Esophagus (tissue), 2 donors: ENCODE measurements at regions not wholly inside any gene's neighbourhood (a gene's known extent, or its start where the extent isn't known, plus 50 kb on each side); places are given as distances from the start of the nearest gene placed in this dataset.

ENCODE experiments used
- H3K27ac ChIP-seq, 2 donors: one replicate each; pipeline ENCODE4 v1.5.1; 2013; ENCODE audit warnings: low read depth in 2 of 2, mild to moderate bottlenecking in 2 of 2, inconsistent platforms in 1 of 2, low read length in 1 of 2, moderate library complexity in 1 of 2
- H3K27me3 ChIP-seq, 2 donors: one replicate each; pipeline ENCODE4 v1.6.1; 2013; ENCODE audit warnings: low read length in 2 of 2, control low read depth in 1 of 2, mild to moderate bottlenecking in 1 of 2; ENCODE audit not compliant: insufficient read depth in 2 of 2, control insufficient read depth in 1 of 2
- H3K36me3 ChIP-seq, 2 donors: one replicate each; pipeline ENCODE4 v1.6.1; 2013; ENCODE audit warnings: low read length in 1 of 2; ENCODE audit not compliant: control insufficient read depth in 2 of 2, insufficient read depth in 2 of 2
- H3K4me1 ChIP-seq, 2 donors: one replicate each; pipeline ENCODE4 v1.6.1; 2013; ENCODE audit warnings: low read length in 1 of 2; ENCODE audit not compliant: control insufficient read depth in 2 of 2, insufficient read depth in 2 of 2
- H3K4me3 ChIP-seq, 2 donors: one replicate each; pipeline ENCODE4 v1.5.1; 2013; ENCODE audit warnings: low read length in 2 of 2, mild to moderate bottlenecking in 2 of 2, low read depth in 1 of 2, moderate library complexity in 1 of 2
- H3K9me3 ChIP-seq, 2 donors: one replicate each; pipeline ENCODE4 v1.6.1; 2013; ENCODE audit warnings: mild to moderate bottlenecking in 2 of 2, low read depth in 1 of 2, low read length in 1 of 2, moderate library complexity in 1 of 2; ENCODE audit not compliant: control insufficient read depth in 2 of 2, insufficient read depth in 1 of 2
- WGBS, 2 donors: extraction: QIAGEN DNeasy Blood & Tissue Kit; methylation state at CpG; one replicate each; pipeline ENCODE4 v1.1.7; 2013; 5-methylcytosine and 5-hydroxymethylcytosine counted together
- donor health status: healthy with polysubstance abuse.
- donor health status: Bipolar disorder and iron deficiency.

GRCh38 chrX:26442340-26442739 is 226.4 kb downstream of the MAGEB5 start:
- 18 to 24% methylated on average over 1 of the region's 1 CpG for whole genome bisulfite sequencing, 2 donors
- Histone ChIP-seq H3K36me3 (no peaks in the 10 kb centered on the region), H3K27me3 (no peaks in the 10 kb centered on the region), H3K4me1 (no peaks in the 10 kb centered on the region), H3K27ac (no peak overlapping the region), H3K9me3 (no peaks in the 10 kb centered on the region), H3K4me3 (no peak overlapping the region)

GRCh38 chrX:26414534-26414933 is 198.6 kb downstream of the MAGEB5 start:
- Histone ChIP-seq H3K27ac (no peak overlapping the region), H3K4me1 (no peaks in the 10 kb centered on the region), H3K36me3 (no peaks in the 10 kb centered on the region), H3K9me3 (peaks cover 0 to 3% of the 10 kb centered on the region in 2 donors), H3K4me3 (no peak overlapping the region), H3K27me3 (no peaks in the 10 kb centered on the region)
- WGBS, 2 donors, result 65 to 73% methylated on average over 3 of the region's 3 CpGs

- no peaks in the 10 kb centered on the region for H3K36me3 ChIP-seq
- 35 to 38% methylated on average over 1 of the region's 1 CpG for WGBS, 2 donors
- H3K4me1 ChIP-seq, result no peaks in the 10 kb centered on the region
- H3K27ac ChIP-seq, result peak overlapping the region in 1 of 2 donors; percentile 13
- no peaks in the 10 kb centered on the region for H3K9me3 ChIP-seq
- no peak overlapping the region for H3K4me3 ChIP-seq
- H3K27me3 ChIP-seq, result no peaks in the 10 kb centered on the region
Measured at GRCh38 chrX:26411045-26411444, 195.1 kb downstream of the MAGEB5 start.

GRCh38 chrX:26409636-26410035 is 193.7 kb downstream of the MAGEB5 start:
- Histone ChIP-seq H3K4me1 (no peaks in the 10 kb centered on the region), H3K27ac (no peak overlapping the region), H3K4me3 (no peak overlapping the region), H3K9me3 (no peaks in the 10 kb centered on the region), H3K36me3 (no peaks in the 10 kb centered on the region), H3K27me3 (no peaks in the 10 kb centered on the region)
- WGBS, 2 donors, result 43 to 44% methylated on average over 5 of the region's 5 CpGs

- no peaks in the 10 kb centered on the region for H3K36me3 ChIP-seq
- WGBS, 2 donors, result 62 to 71% methylated on average over 4 of the region's 4 CpGs
- no peaks in the 10 kb centered on the region for H3K4me1 ChIP-seq
- H3K27ac ChIP-seq, result no peak overlapping the region
- H3K9me3 ChIP-seq, result no peaks in the 10 kb centered on the region
- H3K27me3 ChIP-seq, result no peaks in the 10 kb centered on the region
- no peak overlapping the region for H3K4me3 ChIP-seq
Measured at GRCh38 chrX:26387906-26388305, 171.9 kb downstream of the MAGEB5 start.

GRCh38 chrX:26376037-26376708 is 160.2 kb downstream of the MAGEB5 start:
- no peaks in the 10 kb centered on the region for H3K27me3 ChIP-seq
- H3K9me3 ChIP-seq, result peaks cover 0 to 4% of the 10 kb centered on the region in 2 donors
- no peaks in the 10 kb centered on the region for H3K36me3 ChIP-seq
- no peaks in the 10 kb centered on the region for H3K4me1 ChIP-seq
- 43 to 47% methylated on average over 5 of the region's 5 CpGs for WGBS, 2 donors
- no peak overlapping the region for H3K4me3 ChIP-seq
- H3K27ac ChIP-seq, result no peak overlapping the region

GRCh38 chrX:26375346-26375745 is 159.4 kb downstream of the MAGEB5 start:
- no peak overlapping the region for H3K4me3 ChIP-seq
- H3K27me3 ChIP-seq, result no peaks in the 10 kb centered on the region
- H3K9me3 ChIP-seq, result peaks cover 0 to 4% of the 10 kb centered on the region in 2 donors
- 61 to 68% methylated on average over 3 of the region's 3 CpGs for WGBS, 2 donors
- no peaks in the 10 kb centered on the region for H3K4me1 ChIP-seq
- H3K27ac ChIP-seq, result no peak overlapping the region
- no peaks in the 10 kb centered on the region for H3K36me3 ChIP-seq

- H3K36me3 ChIP-seq, result no peaks in the 10 kb centered on the region
- 61 to 73% methylated on average over 5 of the region's 5 CpGs for WGBS, 2 donors
- no peak overlapping the region for H3K4me3 ChIP-seq
- no peaks in the 10 kb centered on the region for H3K27me3 ChIP-seq
- no peaks in the 10 kb centered on the region for H3K4me1 ChIP-seq
- no peak overlapping the region for H3K27ac ChIP-seq
- H3K9me3 ChIP-seq, result peaks cover 0 to 4% of the 10 kb centered on the region in 2 donors
Measured at GRCh38 chrX:26373829-26374228, 157.9 kb downstream of the MAGEB5 start.

- Histone ChIP-seq H3K27me3 (no peaks in the 10 kb centered on the region), H3K27ac (no peak overlapping the region), H3K9me3 (no peaks in the 10 kb centered on the region), H3K4me1 (no peaks in the 10 kb centered on the region), H3K36me3 (no peaks in the 10 kb centered on the region), H3K4me3 (no peak overlapping the region)
- WGBS, 2 donors, result 64 to 66% methylated on average over 3 of the region's 3 CpGs
Measured at GRCh38 chrX:26352891-26353430, 137.0 kb downstream of the MAGEB5 start.

GRCh38 chrX:26347171-26347570 is 131.2 kb downstream of the MAGEB5 start:
- 76 to 86% methylated on average over 4 of the region's 4 CpGs for whole genome bisulfite sequencing, 2 donors
- Histone ChIP-seq H3K27me3 (no peaks in the 10 kb centered on the region), H3K27ac (no peak overlapping the region), H3K9me3 (no peaks in the 10 kb centered on the region), H3K36me3 (no peaks in the 10 kb centered on the region), H3K4me3 (no peak overlapping the region), H3K4me1 (no peaks in the 10 kb centered on the region)
